ENCODE measurements at regions not wholly inside any gene's neighbourhood (a gene's known extent, or its start where the extent isn't known, plus 50 kb on each side); places are given as distances from the start of the nearest gene placed in this dataset.
"Not testable (repeated sequence)": the region's sequence is repeated elsewhere in the genome, so short reads cannot be mapped to it uniquely, and the experiment has no call there.

DNA sequence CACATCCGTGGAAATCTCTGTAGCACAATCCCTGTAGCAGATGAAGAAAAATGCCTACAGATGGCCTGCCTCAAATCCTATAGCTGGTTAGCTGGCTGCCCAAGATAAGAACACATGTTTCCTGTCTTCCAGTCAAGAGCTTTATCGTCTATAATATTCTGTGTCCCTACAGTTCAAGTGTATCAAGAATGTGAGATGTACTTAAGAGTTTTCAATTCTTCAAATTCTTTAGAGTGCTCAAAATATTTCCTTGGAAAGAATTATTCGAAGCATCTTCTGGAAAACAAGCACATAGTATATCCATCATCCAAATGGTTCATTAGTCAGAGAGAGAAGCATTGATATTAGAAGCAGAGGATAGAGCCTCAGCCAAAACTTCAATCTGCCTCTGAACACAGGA, 239.8 kb downstream of the COG6 start:
- no peak for DNase-seq

DNA sequence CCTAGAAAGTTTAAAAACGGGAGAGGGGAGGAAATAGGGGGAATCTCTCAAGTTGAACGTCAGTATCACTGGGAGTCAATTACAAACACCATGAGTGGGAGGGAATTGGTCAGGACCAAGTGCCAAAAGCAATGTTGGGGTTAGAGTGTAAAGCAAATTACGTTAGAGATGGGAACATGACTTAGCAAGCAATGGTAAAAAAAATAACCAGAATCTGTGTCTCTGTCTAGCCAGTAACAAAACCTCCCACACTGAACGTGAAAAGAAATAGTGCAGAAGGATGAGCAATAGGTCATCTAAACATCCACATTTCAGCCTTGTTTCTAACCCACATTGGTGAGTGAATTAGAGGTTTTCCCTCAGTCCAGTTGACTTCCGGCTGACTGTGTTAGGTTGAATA, 242.2 kb downstream of the COG6 start:
- DNase-seq: no peak

DNA sequence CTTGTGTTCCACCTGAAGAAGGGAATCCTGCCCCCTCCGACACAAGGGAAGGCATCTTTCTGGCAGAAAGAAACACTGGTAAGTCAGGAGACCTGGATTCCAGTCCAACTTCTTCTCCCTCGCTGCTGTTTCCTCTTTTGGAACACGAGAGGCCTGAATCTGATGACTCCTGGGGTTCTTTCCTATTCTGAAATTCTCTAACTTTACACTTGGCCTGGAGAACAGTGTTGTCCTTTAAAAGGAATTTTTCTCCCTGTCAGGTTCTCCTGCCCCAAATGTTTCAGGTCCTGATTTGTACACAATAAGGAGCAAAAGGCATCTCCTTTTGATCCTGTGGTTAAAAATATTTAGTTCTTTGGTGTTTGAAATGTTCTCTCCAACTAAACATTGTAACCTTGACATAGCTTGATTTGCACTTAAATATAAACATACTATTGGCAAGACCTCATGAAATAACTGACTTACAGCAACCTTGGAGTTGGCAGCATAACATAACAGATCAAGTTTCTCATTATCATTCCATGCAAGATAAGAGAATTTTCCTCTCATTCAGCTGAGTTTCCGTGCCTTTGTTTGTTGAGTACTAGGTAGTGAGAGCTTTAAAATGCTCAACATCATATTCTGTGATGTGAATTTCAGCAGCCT, 244.8 kb downstream of the COG6 start:
- no peak for DNase-seq

DNA sequence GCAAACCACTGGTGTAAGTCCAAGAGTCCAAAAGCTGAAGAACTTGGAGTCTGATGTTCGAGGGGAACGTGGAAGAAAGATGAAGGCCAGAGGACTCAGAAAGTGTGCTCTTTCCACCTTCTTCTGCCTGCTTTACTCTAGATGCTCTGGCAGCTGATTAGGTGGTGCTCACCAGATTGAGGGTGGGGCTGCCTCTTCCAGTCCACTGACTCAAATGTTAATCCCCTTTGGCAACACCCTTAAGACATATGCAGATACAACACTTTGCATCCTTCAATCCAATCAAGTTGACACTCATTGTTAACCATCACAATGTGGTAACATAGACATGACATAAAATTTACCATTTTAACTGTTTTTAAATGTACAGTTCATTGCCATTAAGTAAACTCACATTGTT, 249.5 kb downstream of the COG6 start:
- no peak for DNase-seq

DNA sequence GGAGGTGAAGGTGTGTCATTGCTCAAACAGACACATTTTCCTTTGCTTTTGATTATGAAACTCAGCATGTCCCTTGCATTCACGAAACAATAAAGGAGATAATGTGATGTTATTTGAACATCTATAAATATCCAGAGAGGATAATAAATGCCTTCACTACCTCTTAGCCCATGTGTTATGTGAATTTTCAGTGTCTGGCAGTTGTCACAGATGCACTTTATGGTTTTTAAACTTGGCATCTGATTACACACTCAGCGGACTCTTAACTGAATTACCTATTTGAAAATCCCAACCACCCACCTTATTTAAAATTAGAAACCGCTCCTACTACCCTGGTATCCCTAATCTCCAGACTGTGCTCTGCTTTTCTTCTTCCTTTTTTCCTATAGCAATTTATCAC, 254.2 kb downstream of the COG6 start:
- DNase-seq: no peak

DNA sequence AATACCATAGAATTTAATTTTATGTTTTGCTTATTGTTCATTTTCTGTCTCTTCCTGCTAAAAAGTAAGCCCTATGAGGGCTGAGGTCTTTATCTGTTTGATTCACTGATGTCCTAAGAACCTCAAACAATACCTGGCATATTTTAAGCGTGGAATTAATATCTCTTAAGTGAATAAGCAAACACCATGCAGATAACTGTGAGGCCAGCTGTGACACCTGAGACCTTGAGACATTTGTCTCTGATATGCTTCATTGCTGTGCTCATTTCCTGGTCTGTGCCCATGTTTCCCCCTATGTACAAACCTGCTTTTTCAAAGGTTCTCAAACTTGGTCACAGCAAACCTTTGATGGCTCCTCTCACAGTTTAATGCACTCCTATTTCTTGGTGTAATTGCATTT, 254.6 kb downstream of the COG6 start:
- DNase-seq: no peak

DNA sequence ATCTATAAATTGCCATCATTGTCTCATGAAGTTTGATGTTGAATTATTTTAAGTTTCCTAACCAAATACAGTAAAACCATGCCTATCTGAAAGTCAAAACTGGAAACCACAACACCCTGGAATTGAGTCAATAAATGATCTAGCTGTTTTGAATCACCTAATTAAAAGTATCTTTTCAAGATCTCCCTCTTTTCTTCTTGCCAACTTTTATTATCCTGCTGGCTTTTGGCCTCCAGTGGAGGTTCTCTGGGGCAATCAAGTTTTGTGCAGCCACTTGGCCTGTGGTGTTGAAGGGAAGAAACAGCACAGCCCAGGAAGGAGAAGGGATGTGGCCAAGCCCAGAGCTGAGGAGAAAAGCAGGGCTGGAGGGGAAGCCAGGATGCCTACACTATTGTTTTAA, 255.4 kb downstream of the COG6 start:
- no peak for DNase-seq

DNA sequence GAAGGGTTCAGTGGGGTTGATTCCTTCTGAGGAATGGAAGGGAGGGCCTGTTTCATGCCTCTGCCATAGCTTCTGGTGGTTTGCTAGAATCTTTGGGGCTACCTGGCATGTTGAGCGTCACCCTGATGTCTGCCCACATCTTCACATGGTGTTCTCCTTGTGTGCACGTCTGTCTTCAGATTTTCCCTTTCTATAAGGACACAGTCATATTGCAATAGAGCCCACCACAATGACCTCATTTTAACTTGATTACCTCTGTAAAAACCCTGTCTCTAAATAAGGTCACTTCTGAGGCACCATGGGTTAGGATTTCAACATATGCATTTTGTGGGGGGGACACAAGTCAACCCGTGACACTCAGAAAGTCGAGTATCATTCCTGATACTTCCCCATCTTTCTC, 257.9 kb downstream of the COG6 start:
- DNase-seq: no peak

DNA sequence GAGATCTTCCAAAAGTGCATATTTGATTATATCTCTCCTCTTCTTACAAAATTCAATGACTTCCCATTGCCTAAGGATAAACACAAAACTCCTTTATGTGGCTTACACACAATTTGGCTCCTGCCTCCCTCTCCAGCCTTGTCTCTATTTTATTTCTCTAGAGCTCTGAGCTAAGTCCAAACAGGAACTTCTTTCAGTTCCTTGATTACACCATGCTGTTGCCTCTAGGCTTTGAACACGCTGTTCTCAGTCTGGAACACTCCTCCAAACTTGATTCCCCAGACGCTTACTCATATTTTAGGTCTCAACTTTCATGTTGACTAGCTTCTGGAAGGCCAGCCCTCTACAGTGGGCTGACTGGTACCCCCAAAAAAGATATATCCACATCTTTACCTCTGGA, 258.5 kb downstream of the COG6 start:
- DNase-seq: no peak

DNA sequence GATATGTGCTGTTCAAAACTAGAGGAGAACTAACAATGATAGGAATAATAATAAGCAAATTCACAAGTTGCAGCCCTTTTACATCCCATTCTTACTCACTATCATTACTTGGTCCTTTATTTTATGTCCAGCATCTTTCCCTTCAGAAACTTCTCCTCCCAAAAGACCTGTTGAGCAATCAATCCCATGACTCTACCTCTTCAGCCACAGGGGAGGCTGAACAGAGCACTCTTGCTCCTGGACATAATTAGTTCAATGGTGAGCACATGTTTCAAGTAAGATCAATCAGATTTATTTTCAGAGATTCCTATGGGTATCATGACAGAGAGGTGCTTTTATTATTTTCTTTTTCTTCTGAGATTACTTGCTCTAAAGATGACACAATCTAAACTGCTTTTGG, 260.0 kb downstream of the COG6 start:
- no peak for DNase-seq

DNA sequence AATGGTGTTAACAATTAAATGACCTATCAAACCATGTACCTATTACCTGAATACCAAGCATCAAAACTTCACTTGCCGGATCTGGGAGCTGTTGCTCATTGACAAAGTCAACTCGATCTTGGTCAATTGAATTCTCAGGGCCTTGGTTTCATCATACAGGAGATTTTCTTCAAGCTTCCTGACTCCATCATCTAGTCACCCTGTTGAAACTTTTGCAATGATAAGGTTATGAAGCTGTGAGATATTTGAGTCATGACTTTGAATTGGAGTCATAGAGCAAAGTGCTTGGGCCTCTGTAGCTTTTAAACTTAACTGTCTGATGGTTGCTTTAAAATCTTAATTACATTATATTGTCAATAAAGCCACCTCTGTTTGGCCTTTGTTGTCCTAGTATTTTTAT, 260.9 kb downstream of the COG6 start:
- DNase-seq: no peak

DNA sequence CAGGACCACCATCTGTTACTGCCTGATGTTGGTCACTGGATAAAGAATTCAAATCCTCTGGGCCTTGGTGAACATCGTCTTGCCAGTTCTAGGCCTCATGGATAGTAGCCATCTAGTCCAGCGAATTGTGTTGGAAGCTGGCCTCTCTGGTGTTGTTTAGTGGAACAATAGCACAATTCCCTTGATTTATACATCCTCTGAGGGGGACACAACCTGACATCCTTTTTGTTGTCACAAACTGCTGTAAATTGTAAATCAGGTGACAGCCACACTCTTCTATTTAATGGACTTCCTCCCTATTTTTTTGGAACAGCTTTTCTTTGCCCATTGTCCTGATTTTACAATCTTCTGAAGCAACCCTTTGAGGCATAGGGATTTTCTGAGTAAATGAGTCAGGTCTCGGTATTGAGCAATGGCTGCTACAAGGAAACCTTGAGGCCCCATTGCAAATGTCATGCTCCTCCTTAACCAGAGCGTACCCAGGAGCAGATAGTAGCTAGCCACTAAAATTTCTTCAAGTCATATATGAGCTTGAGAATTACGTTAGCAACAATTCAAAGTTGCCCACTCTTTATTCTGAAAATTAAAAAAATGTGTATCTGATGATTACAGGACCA, 263.3 kb downstream of the COG6 start:
- DNase-seq: no peak

DNA sequence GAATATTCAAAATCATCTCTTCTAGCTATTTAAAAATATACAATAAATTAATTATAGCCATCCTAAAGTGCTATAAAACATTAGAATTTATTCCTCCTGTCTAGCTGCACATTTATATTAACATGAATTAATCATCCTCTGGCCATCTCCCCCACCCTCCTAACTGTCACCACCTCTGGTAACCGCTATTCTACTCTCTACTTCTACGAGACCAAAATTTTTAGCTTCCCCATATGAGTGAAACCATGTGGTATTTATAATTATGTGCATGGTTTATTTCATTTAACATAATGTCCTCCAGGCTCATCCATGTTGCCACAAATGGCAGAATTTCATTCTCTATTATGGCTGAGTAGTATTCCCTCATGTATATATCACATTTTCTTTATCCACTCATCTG, 265.2 kb downstream of the COG6 start:
- no peak for DNase-seq

DNA sequence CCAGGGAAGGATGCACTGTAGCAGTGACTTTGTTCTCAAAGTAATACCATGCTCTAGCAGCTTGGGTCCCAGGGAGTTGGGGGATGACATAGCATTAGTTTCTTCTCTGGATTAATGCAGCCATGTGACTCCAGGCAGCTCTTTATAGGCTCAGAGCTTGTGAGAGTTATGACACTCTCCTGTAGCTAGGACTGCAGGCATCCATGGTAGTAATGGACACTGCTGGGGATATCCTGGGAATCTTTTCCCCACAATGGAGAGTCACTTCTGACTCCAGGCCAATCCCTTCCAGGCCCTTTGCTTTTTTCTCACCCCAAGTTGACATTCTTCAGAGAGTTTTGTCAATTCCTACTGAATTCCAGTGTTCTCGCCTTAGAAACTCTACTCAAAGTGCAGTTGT, 270.9 kb downstream of the COG6 start:
- DNase-seq: no peak

DNA sequence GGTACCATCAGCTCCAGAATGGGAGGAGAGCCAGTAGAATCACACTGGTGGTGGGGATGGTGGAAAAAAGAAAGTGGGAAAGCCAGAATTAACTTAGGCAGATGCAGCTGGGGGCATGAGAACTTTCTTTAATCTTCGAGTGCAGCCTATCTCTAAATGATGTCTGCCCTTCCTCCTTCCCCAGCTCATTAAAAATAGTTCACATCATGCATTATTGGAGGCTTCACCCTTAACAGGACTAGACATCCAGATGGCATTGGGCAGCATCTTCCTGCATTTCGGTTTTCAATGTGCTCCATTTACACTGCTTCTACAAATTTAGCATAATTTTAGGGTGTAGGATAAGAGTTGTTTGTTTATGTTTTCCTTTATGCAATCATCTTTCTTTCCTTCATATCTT, 272.8 kb downstream of the COG6 start:
- no peak for DNase-seq

DNA sequence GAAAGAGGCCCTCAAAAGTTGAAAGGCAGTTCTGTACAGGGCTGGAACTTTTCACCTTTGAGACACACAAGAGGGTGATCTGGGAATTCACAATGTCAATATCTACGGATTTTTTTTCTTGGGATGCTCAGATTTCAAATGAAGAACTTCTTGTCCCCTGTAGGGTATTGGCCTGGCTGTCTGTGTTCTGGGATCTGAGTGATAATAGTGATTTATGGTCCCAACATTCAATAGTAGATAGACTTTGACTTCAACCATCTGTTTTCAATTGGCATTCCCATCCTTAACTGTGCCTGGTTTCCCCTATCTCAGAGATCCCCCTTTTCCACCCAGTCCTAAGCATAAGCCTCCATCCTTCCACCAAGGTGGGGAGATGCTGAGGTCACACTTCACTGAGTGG, 274.1 kb downstream of the COG6 start:
- DNase-seq: no peak

DNA sequence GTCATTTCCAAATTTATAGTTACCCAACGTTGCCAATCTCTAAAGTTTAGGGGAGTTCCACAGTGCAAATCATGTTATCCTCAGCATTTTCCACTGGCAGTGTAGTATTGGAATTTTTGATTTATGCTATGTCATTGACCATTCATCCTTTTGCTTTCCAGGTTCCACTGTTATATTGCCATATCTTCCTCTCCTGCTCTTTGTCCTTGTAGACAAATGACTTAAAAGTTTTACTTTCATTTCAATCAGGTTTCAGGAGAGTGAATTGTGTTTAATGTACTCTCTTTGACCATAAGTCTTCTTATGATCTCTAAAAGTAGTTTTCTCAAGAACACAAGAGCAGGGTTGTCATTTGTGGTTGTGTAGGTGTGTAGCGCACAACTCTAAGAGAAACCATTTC, 274.6 kb downstream of the COG6 start:
- DNase-seq: no peak

DNA sequence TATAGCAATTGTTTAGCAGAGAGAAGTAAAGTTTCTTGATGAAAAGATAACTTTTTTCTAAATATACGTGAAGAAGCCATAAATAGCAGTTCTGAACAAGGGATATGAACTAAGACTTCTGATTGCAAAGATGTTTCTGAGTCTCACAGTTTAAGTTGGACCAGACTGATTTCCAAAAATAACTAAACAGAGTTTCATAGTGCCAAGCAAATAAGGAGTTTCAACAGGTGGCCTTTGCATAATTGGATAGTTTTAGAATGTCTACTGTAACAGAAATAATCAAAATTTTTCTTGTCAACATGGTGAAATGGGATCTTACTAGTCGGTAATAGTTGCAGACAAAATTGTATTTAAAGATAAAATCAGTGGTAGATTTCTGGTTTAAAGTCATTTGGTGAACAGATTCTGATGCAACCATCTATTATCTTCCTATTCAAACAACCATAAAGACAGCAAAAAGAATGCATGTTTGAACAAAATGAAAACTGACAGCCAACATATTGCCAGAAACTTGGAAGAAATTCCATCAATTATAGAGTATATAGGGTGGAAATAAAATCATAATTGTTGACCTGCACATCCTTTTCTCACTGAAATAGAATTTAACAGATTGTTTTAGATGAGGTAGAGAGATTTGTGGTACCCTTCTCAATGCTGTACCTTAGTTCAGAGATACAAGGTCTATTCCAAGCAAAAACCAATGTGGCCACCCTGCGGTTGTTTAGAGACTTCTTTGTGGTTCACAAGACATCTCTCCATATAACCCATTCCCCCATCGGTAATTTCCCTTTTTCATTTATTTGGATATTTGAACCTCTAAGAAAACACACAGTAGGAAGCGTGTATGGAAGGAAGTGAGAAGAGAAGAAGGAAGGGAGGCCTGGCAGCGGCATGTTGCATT, 275.3 kb downstream of the COG6 start:
- no peak for DNase-seq

DNA sequence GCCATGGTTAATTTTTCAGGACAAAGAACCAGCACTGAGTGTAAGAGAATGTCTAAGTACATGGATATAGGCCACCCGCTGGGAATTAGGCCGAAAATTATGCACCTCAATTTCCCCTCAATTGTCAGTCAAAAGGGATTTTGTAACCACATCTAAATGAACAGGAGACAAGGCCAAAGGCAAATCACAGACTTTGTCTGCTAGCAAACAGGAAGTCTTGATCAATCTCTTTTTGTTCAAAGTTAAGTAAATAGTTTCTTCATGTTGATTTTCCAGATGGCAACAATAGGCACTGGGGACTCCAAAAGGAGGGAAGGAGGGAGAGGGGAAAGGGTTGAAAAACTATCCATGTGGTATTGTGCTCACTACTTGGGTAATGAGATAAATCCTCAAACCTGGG, 276.0 kb downstream of the COG6 start:
- no peak for DNase-seq

DNA sequence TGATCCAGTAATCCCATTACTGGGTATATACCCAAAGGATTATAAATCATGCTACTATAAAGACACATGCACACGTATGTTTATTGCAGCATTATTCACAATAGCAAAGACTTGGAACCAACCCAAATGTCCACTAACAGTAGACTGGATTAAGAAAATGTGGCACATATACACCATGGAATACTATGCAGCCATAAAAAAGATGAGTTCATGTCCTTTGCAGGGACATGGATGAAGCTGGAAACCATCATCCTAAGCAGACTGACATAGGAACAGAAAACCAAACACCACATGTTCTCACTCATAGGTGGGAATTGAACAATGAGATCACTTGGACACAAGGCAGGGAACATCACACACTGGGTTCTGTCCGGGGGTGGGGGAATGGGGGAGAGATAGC, 277.1 kb downstream of the COG6 start:
- DNase-seq: not testable (repeated sequence)

DNA sequence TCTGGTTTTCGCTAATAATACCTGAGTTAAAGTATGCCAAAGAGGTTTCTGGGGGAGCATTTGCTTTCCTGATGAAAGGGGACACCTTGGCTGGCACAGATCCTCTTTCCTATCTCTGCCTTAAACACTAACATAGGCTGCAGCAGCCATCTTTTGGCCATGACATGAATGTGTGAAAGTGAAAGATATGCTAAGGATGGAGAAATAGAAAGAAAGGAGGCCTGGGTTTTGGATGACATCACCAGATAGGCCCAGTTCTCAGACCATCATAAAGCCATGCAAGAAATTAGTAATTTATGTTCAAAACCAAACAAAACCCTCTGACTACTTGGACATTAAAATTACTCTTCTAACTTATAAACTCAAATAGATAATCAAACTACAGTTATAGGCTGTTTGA, 279.7 kb downstream of the COG6 start:
- DNase-seq: no peak

DNA sequence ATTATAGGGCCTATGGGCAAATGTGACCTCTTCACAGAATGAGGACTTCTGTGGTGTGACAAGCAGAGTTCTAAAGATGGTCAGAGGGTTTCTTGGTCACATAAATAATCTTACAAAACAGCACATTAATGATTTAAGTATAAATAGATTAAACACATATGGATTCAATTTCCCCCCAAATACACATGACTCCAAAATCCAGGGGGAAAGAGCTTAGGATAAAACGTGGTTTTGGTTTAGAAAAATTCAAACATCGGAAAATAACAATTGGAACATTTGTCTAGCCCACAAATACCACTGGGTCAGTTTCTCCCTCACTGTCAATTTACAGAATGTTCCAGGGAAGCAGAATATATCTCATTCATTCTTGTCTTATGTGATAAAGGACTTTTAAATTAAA, 283.1 kb downstream of the COG6 start:
- DNase-seq: no peak

DNA sequence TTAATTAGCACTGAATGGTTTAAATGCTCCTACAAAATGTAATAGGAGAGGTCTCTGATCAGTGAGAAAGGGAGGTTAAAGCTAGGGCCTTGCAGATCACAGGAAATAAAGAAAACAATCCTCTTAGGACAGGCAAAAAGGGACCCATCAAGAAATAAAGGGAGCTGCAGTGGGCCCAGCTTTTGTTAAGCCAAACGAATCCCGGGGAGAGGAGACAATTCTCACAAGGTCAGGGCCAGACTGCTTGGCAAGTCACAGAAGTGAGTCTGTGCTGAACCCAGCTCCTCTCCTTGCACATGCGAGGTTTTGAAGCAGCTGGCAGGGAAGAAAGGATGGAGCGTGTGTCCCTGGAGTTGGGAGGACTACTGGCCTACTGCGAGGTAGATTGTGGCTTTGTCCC, 285.8 kb downstream of the COG6 start:
- DNase-seq: no peak

DNA sequence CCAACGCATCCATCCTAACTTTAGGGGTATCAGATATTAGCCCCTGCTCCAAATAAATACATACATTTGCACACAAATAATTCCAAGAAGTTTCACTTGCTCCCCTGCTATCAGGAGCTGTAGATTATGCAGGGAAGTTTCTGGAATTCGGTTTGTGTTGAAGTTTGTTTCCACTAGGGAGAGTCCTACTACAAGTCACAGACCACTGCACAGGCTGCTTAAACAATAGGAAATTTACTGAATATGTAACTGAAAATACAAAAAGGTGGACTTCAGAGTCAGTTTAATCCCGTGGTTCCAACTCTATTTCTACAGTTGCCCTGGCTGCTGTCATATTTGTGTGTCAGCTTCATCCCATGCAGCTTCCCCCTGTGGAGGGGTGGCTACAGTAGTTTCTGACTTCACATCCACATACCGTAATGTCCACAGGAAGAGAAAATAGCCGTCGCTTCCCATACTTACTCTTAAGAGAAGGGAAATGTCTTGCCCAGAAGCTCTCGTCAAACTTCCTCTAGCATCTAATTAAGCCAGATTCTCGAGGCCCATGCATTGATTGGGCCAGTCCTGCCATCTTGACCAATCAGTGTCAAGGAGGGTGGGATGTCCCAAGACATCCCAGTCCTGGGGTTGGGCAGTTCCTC, 286.6 kb downstream of the COG6 start:
- no peak for DNase-seq
